ENCODE measurements at regions not wholly inside any gene's neighbourhood (a gene's known extent, or its start where the extent isn't known, plus 50 kb on each side); places are given as distances from the start of the nearest gene placed in this dataset.

GRCh38 chr21:18603261-18603660 lies 199.7 kb upstream of the TMPRSS15 start:
- TF ChIP-seq TCF7L2 (IDR thresholded peaks at IDR 0.05; ENCODE audit: low read depth, low read length), result no peak
- no peak for TF ChIP-seq POLR2AphosphoS5 (IDR thresholded peaks at IDR 0.05; ENCODE audit: low read depth, low read length)
